Activated CD8-positive, alpha-beta T cell treated with anti-CD3 and anti-CD28 coated beads for 36 hours (primary cell): ENCODE measurements at regions not wholly inside any gene's neighbourhood (a gene's known extent, or its start where the extent isn't known, plus 50 kb on each side); places are given as distances from the start of the nearest gene placed in this dataset.

Experiments used
- ATAC-seq: fragments of 200-7000 bp; cut with Tn5 transposase; one replicate; pipeline ENCODE4 v1.10.0; 2021; ENCODE audit warnings: mild to moderate bottlenecking, moderate library complexity
- CTCF ChIA-PET: fragments of 350-600 bp; sonication (Branson Sonifier 250); formaldehyde crosslinking; loops from one replicate; lab custom pipeline; 2021; ENCODE audit warnings: antibody characterized with exemption; lab: Charles Lee
- POLR2A ChIA-PET: fragments of 350-600 bp; sonication (Branson Sonifier 250); formaldehyde crosslinking; loops from one replicate; lab custom pipeline; 2021; ENCODE audit warnings: antibody characterized with exemption; lab: Charles Lee
- DNase-seq: peaks from one replicate; pipeline ENCODE4 v3.0.0-alpha.2; 2020
- H3K27ac Mint-ChIP-seq: one replicate; pipeline ENCODE4 v1.8.0; 2021; ENCODE audit warnings: mild to moderate bottlenecking, mixed read lengths
- H3K27me3 Mint-ChIP-seq: one replicate; pipeline ENCODE4 v1.8.0; 2021; ENCODE audit warnings: mixed read lengths
- H3K36me3 Mint-ChIP-seq: one replicate; pipeline ENCODE4 v1.8.0; 2021; ENCODE audit warnings: low read depth, mixed read lengths
- H3K4me1 Mint-ChIP-seq: one replicate; pipeline ENCODE4 v1.8.0; 2021; ENCODE audit warnings: low read depth, mixed read lengths
- H3K4me3 Mint-ChIP-seq: one replicate; pipeline ENCODE4 v1.8.0; 2021; ENCODE audit warnings: mild to moderate bottlenecking, moderate library complexity, mixed read lengths
- H3K9me3 Mint-ChIP-seq: one replicate; pipeline ENCODE4 v1.8.0; 2021; ENCODE audit warnings: mixed read lengths
- CTCF ChIP-seq: fragments of 200-600 bp; IDR thresholded peaks from one replicate; pipeline ENCODE4 v1.8.0; 2022; ENCODE audit warnings: antibody characterized with exemption, mild to moderate bottlenecking
- intact Hi-C: fragments of 100-400 bp; cut with micrococcal nuclease; formaldehyde crosslinking; loops from one replicate; pipeline ENCODE4 v1.10.0; 2022

DNA sequence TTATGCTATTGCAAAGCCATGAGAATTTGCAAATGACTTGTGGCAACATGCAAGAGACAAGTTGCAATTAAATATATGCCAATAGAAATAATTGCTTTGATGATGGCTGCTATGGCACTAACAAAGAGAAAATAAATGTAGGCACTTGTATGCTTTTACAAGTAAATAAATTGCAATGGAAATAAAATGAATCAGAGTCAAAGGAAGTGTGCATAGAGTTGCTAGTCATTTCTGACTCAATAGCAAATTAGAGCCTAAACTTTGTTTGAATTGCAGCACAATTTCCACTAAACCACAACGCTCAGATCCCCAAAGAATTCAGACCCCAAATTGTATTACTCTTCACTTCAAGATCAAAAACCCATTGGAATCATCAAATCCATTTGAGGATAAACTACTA is 792.1 kb upstream of the ARGLU1 start:
- H3K4me1 Mint-ChIP-seq: no peaks in the 10 kb centered on the region
- ATAC-seq: no peak

GRCh38 chr13:107358866-107359265 is 790.9 kb upstream of the ARGLU1 start:
- no peak for ATAC-seq
- Mint-ChIP-seq H3K27ac (no peak overlapping the region), H3K9me3 (peaks cover 1% of the 10 kb centered on the region), H3K36me3 (no peaks in the 10 kb centered on the region), H3K4me3 (no peak overlapping the region), H3K4me1 (no peaks in the 10 kb centered on the region), H3K27me3 (no peaks in the 10 kb centered on the region)
- intact Hi-C loops: no loop called here
- ChIA-PET POLR2A (no interaction called here), CTCF (no interaction called here)
- no peak for DNase-seq
- TF ChIP-seq CTCF: no peak

More for the DNA sequence above, 792.1 kb upstream of the ARGLU1 start:
- no peaks in the 10 kb centered on the region for H3K36me3 Mint-ChIP-seq
- H3K4me3 Mint-ChIP-seq: no peak overlapping the region
- CTCF ChIA-PET: no interaction called here
- intact Hi-C loops: no loop called here
- H3K9me3 Mint-ChIP-seq: peaks cover 1% of the 10 kb centered on the region
- POLR2A ChIA-PET: no interaction called here
- no peaks in the 10 kb centered on the region for H3K27me3 Mint-ChIP-seq
- DNase-seq: no peak
- no peak for TF ChIP-seq CTCF
- no peak overlapping the region for H3K27ac Mint-ChIP-seq

DNA sequence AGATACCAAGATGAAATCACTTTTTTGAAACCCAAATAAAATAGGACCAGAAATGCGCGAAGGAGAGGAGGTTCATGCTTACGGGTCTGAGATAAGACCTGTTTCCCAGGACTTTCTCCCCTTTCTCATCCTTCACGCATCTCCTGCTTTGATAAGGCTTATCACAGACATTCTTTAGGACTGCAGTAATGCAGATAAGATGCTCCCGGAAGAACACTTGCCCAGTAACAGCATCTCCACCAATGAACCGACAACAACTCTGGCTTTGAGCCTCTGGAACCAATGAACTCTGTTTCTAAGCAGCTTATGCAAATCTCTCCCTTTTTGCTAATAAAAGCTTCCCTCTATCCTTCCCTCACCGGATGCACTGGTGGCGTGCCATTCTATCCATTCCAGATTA is 783.4 kb upstream of the ARGLU1 start:
- no peaks in the 10 kb centered on the region for H3K4me1 Mint-ChIP-seq
- H3K36me3 Mint-ChIP-seq: no peaks in the 10 kb centered on the region
- ATAC-seq: no peak
- no peak for TF ChIP-seq CTCF
- ChIA-PET POLR2A (no interaction called here), CTCF (no interaction called here)
- DNase-seq: no peak
- H3K9me3 Mint-ChIP-seq: no peaks in the 10 kb centered on the region
- intact Hi-C loops: no loop called here
- H3K4me3 Mint-ChIP-seq: no peak overlapping the region
- H3K27ac Mint-ChIP-seq: no peak overlapping the region
- no peaks in the 10 kb centered on the region for H3K27me3 Mint-ChIP-seq

DNA sequence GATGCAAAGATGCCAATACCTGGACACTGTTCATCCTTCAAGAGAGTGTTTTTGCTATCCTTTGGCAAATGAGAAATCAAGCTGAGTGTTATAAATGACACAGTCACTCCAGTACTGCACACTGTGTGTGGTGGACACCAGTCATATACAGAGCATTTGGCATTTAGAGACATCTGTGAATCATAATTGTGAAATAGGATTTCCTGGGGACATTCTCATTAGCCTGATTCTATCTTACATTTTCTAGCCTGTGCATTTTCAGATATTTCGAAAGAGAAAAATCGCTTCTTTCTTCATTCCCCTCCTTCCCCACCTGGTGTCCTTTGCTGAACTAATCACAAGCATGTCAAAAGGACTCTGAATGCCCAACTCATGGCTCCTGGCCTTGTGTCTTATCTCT is 781.0 kb upstream of the ARGLU1 start:
- CTCF ChIA-PET: no interaction called here

DNA sequence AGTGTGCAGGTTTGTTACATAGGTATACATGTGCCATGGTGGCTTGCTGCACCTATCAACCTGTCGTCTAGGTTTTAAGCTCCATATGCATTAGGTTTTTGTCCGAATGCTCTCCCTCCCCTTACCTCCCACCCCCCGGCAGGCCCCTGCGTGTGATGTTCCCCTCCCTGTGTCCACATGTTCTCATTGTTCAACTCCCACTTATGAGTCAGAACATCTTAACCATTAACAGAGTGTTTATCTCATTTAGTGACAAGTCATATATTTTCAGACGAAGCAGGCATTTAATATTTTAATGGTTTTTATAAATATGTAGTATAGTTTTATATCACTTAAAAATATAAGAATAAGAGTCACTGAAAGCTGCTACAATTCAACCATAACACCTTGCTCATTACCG is 780.5 kb upstream of the ARGLU1 start:
- no peak overlapping the region for H3K27ac Mint-ChIP-seq
- POLR2A ChIA-PET: no interaction called here
- H3K4me1 Mint-ChIP-seq: no peaks in the 10 kb centered on the region
- CTCF ChIA-PET: no interaction called here
- DNase-seq: no peak
- H3K36me3 Mint-ChIP-seq: no peaks in the 10 kb centered on the region
- no peaks in the 10 kb centered on the region for H3K27me3 Mint-ChIP-seq
- no peak for TF ChIP-seq CTCF
- no peak overlapping the region for H3K4me3 Mint-ChIP-seq
- intact Hi-C loops: no loop called here
- no peak for ATAC-seq
- H3K9me3 Mint-ChIP-seq: peaks cover 3% of the 10 kb centered on the region

More for the DNA sequence above, 781.0 kb upstream of the ARGLU1 start:
- no peaks in the 10 kb centered on the region for H3K36me3 Mint-ChIP-seq
- no peak overlapping the region for H3K27ac Mint-ChIP-seq
- peaks cover 3% of the 10 kb centered on the region for H3K9me3 Mint-ChIP-seq
- ATAC-seq: no peak
- H3K27me3 Mint-ChIP-seq: no peaks in the 10 kb centered on the region
- POLR2A ChIA-PET: no interaction called here
- H3K4me3 Mint-ChIP-seq: no peak overlapping the region
- DNase-seq: no peak
- intact Hi-C loops: no loop called here
- H3K4me1 Mint-ChIP-seq: no peaks in the 10 kb centered on the region
- TF ChIP-seq CTCF: no peak
